OCI-LY7 (cell line): ENCODE measurements at regions not wholly inside any gene's neighbourhood (a gene's known extent, or its start where the extent isn't known, plus 50 kb on each side); places are given as distances from the start of the nearest gene placed in this dataset.

ENCODE experiments used
- CTCF ChIP-seq: fragments of 200-600 bp; sonication (generic); conservative IDR thresholded peaks from 2 replicates; pipeline ENCODE4 v1.5.1; 2014; ENCODE audit warnings: mild to moderate bottlenecking, antibody characterized with exemption, low read length, moderate library complexity, mixed read lengths
- EZH2phosphoT487 ChIP-seq: fragments of 200-600 bp; sonication (generic); IDR thresholded peaks from 2 replicates; pipeline ENCODE4 v1.6.1; 2018; ENCODE audit warnings: low read depth, borderline replicate concordance, mild to moderate bottlenecking, mixed run types, antibody characterized with exemption, low read length, moderate library complexity, mixed read lengths

- TF ChIP-seq CTCF (no peak), EZH2phosphoT487 (no peak)
These were observed 139.9 kb upstream of the IRX3 start for GRCh38 chr16:54426553-54426849.
